MG63 (cell line): ENCODE measurements at regions not wholly inside any gene's neighbourhood (a gene's known extent, or its start where the extent isn't known, plus 50 kb on each side); places are given as distances from the start of the nearest gene placed in this dataset.

Source experiments
- DNase-seq: peaks from one replicate; pipeline ENCODE4 v3.0.0-alpha.2; 2020
- H3K27me3 ChIP-seq: fragments of 250-450 bp; sonication (Bioruptor Pico); 2 replicates; pipeline ENCODE4 v1.5.1; 2020; ENCODE audit warnings: mild to moderate bottlenecking, moderate library complexity
- H3K36me3 ChIP-seq: fragments of 250-450 bp; sonication (Bioruptor Pico); 2 replicates; pipeline ENCODE4 v1.5.1; 2020; ENCODE audit warnings: mild to moderate bottlenecking, moderate library complexity
- H3K4me3 ChIP-seq: fragments of 250-450 bp; sonication (Bioruptor Pico); 2 replicates; pipeline ENCODE4 v1.5.1; 2020; ENCODE audit warnings: mild to moderate bottlenecking, moderate library complexity
- H3K9me3 ChIP-seq: fragments of 250-450 bp; sonication (Bioruptor Pico); 2 replicates; pipeline ENCODE4 v1.5.1; 2020; ENCODE audit warnings: mild to moderate bottlenecking, moderate library complexity

DNA sequence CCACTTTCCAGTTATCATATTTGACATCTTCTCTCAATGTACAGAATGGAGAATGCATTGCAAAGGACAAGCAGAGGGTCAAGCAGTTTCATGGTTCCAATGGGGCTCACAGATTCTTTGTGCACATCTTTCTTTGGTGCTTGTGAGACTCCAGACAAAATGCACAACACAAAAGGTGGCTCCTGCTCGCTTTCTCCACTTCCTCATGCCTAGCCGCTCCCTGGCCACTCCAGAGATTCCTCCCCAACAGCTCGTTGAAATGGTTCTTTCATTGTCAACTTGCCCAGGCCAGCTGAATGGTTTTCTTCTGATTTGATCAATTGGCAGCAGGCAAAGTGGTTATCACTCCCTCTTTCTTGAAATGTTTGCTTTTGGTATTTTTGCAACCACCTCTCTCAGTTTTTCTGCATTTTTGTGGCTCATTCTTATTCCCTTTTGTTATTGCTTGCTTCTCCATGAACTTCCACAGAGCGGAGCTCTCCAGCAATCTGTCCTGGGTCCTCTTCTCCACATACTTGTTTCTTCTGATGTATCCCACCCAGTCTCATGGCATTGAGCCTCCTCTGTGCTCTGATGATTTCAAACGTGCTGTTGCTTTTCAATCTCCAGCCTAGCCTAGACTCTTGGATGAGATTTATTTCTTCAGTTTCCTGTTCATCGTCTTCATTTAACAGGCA, 507.8 kb upstream of the MKI67 start:
- Histone ChIP-seq H3K27me3 (no peaks in the 10 kb centered on the region), H3K9me3 (0 out of 2 replicates have a peak, but pooled peaks cover 1% of the 10 kb centered on the region), H3K4me3 (no peak overlapping the region), H3K36me3 (no peaks in the 10 kb centered on the region)
- no peak for DNase-seq

DNA sequence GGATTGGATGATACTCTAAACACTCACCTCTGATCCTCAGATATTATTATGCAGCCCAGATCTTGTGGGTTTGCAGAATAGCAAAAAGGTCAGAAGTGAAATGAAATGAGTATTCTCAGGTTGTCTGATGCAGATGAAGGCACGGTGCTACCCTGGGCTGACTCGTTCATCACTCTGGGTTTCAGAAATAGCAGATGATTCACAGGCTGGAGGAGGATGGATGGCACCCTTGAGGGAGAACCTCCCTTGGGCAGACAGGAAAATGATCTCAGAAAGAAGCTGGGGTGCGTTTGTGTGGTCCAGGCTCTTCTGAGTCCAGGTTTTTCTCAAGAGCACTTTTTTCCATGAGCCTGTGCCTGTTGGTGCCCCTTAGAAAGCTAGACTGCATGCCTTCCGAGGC, 515.8 kb upstream of the MKI67 start:
- peak; percentile 21 for DNase-seq
- H3K9me3 ChIP-seq = 0 out of 2 replicates have a peak, but pooled peaks cover 2% of the 10 kb centered on the region
- H3K36me3 ChIP-seq = no peaks in the 10 kb centered on the region
- H3K4me3 ChIP-seq = no peak overlapping the region
- H3K27me3 ChIP-seq = no peaks in the 10 kb centered on the region

DNA sequence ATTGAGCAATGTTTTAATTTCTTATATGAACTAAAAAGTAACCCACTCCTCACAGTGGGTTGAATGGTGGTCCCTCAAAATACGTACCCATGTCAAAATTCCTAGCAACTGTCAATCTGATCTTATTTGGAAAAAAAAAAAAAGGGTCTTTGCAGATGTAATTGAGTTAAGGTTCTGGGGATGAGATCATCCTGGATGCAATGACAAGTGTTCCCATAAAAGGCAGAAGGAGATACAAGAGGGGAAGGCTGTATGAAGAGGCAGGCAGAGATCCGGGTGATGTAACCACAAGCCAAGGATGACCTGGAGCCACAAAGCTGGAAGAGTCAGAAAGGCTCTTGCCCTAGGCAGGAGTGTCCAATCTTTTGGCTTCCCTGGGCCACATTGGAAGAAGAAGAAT, 516.3 kb upstream of the MKI67 start:
- H3K4me3 ChIP-seq = no peak overlapping the region
- no peaks in the 10 kb centered on the region for H3K36me3 ChIP-seq
- peak; percentile 41 for DNase-seq
- H3K27me3 ChIP-seq = no peaks in the 10 kb centered on the region
- H3K9me3 ChIP-seq = 0 out of 2 replicates have a peak, but pooled peaks cover 2% of the 10 kb centered on the region

DNA sequence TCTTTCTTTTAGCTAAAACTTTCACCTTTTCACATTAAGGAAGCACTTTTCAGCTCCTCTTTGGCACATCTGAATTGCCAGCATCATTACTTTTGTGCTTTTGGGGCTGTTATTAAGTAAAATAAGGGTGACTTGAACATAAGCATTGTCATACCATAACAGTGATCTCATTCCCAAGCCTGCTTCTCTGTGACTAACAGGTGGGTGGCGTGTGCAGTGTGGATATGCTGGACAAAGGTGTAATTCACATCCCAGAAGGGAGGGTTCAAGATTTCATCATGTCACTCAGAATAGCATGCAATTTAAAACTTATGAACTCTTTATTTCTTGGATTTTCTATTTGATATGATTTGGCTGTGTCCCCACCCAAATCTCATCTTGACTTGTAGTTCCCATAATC, 517.4 kb upstream of the MKI67 start:
- no peak overlapping the region for H3K4me3 ChIP-seq
- H3K9me3 ChIP-seq = 0 out of 2 replicates have a peak, but pooled peaks cover 2% of the 10 kb centered on the region
- H3K36me3 ChIP-seq = no peaks in the 10 kb centered on the region
- H3K27me3 ChIP-seq = no peaks in the 10 kb centered on the region
- DNase-seq = no peak

DNA sequence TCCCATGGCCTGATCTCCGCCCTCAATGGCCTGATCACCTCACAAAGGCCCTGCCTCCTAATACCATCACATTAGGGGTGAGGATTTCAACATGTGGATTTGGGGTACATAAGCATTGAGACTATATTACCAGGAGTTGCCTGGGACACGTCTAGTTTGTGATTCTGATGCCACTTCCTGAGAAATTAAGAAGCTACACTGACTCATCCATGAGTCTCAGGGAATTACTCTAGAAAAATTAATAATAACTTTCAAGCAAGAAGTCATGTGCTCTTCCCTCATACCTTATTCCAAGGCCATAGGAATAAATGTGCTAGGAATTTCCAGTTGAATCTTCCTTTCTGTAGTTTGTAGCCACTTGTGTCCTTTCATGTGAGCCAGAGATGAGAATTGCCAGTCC, 519.3 kb upstream of the MKI67 start:
- no peaks in the 10 kb centered on the region for H3K27me3 ChIP-seq
- H3K36me3 ChIP-seq = no peaks in the 10 kb centered on the region
- no peak for DNase-seq
- no peak overlapping the region for H3K4me3 ChIP-seq
- H3K9me3 ChIP-seq = no peaks in the 10 kb centered on the region

DNA sequence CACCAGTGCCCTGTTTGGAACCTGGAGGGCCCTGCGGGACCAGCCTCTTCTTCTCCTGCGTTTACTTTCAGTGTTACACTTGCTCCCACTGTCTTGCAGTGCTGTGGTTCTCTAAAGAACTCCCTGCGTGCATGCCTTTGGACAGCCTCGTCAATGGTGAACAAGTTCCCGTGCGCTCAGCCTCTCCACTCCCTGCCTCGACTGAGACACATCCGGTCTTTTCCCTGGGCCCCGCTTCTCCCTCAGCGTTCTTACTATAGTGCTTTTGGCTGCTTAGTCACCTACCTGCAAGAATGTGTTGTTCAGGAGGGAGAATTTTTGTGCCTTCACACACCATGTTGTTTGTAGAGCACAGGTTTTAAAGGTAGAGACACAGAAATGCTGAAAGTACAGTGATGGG, 520.7 kb upstream of the MKI67 start:
- no peaks in the 10 kb centered on the region for H3K36me3 ChIP-seq
- no peaks in the 10 kb centered on the region for H3K9me3 ChIP-seq
- no peak overlapping the region for H3K4me3 ChIP-seq
- no peak for DNase-seq
- H3K27me3 ChIP-seq = no peaks in the 10 kb centered on the region

DNA sequence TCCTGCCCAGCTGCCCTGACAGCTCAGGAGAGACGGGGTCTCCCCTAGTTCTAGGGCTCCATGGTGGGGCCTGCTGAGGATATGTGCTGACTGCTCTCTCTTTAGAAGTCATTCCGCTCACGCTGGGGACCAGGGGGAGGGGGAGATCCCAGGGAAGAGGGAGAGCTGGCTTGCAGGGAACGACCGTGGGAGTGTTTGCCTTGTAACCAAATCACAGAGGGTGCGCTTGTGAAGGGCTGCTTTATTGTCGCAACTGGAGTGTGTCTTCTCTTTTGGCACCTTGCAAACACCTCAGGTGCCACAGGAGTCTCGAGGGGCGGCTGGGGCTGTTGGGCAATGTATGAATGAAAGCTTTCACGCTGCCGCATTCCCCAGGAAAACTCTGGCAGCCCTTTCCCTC, 531.3 kb upstream of the MKI67 start:
- Histone ChIP-seq H3K27me3 (no peaks in the 10 kb centered on the region; the same call in 1 of the 2 replicates), H3K9me3 (no peaks in the 10 kb centered on the region), H3K4me3 (no peak overlapping the region), H3K36me3 (no peaks in the 10 kb centered on the region)
- no peak for DNase-seq

DNA sequence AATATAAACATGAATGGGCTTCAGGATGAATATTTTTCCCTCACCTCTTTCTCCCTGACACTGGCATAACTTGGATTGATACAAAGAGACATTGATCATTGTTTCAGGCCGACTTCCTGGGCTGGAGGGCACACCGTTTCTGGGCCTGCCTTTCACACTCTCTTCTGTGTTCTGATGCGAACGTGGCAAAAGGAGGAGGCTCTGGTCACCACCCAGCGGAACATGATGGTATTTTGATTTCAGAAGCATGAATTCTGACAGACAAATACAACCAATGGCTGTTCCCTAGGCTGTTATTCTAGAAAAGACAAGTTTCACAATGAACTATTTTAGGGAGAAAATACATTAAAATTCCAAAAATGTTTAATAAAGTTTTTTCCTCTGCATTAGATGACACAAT, 534.5 kb upstream of the MKI67 start:
- DNase-seq = no peak
- peaks cover 3% of the 10 kb centered on the region for H3K27me3 ChIP-seq
- H3K4me3 ChIP-seq = no peak overlapping the region
- H3K36me3 ChIP-seq = no peaks in the 10 kb centered on the region
- H3K9me3 ChIP-seq = peaks cover 4% of the 10 kb centered on the region; the same call in 1 of the 2 replicates

DNA sequence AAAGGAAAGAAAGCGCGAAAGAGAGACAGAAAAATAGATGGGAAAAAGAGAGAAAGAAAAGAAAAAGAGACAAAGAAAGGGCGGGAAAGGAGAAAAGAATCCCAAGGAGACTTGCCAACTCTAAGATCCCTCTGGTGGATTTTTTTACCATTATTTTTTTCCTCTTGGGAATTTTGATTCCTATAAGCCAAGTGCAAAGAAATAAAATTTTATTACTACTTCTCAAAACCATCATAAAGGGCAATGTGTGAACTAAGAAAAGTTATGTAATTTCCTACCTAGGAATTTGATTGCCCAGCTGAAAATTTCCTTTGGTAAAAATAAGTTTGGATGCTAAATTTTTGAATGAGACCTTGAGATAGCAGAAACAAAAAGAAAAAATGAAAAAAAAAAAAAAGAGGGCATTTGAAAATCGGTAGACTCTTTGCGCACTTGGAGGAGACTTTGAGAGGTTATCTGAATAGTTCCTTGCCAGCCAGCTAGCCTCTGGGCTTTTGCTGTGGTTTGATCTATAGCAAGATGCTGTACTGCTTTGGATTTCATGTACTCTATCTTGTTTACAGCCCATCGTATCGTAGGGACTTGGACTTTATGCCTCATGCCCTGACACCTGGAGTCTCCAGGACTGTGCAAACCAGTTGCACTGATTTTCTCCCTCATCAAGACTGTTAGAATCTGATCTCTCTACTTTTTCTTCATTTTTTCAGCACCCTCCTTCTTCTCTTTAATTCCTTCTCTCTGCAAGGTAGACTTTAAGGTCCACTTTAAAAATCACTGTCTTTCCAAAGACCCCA, 535.4 kb upstream of the MKI67 start:
- peaks cover 4% of the 10 kb centered on the region; the same call in 1 of the 2 replicates for H3K9me3 ChIP-seq
- no peak overlapping the region for H3K4me3 ChIP-seq
- no peaks in the 10 kb centered on the region for H3K36me3 ChIP-seq
- no peak for DNase-seq
- peaks cover 3% of the 10 kb centered on the region for H3K27me3 ChIP-seq

DNA sequence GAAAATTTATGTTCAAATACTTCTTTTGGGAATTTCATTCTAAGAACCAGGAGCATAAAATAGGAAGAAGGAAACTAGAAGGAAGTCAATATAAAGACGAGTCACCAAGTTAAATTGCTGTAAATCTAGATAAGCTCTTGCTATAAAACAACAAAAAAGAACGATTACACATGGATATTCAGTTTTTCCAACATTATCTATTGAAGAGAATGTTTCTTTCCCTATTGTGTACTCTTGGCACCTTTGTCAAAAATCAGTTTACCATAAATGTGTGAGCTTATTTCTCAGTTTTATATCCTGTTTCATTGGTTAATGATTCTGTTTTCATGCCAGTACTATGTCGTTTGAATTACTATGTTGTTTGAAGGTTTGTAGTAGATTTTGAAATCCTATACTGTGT, 536.3 kb upstream of the MKI67 start:
- Histone ChIP-seq H3K4me3 (no peak overlapping the region), H3K27me3 (peaks cover 3% of the 10 kb centered on the region), H3K36me3 (no peaks in the 10 kb centered on the region), H3K9me3 (peaks cover 4% of the 10 kb centered on the region; the same call in 1 of the 2 replicates)
- no peak for DNase-seq

DNA sequence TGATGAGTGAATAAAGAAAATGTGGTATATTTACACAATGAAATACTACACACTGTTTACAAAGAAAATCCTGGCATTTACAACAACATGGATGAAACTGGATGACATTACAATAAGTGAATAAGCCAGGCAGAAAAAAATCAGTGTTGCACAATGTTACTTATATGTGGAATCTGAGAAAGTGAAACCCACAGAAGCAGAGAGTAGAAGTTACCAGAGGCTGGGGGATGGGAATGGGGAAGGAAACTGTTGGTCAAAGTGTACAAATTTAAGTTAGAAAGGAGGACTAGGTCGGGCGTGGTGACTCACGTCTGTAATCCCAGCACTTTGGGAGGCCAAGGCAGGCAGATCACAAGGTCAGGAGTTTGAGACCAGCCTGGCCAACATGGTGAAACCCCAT, 538.5 kb upstream of the MKI67 start:
- Histone ChIP-seq H3K27me3 (peaks cover 3% of the 10 kb centered on the region), H3K36me3 (no peaks in the 10 kb centered on the region), H3K9me3 (peaks cover 4% of the 10 kb centered on the region; the same call in 1 of the 2 replicates), H3K4me3 (no peak overlapping the region)
- no peak for DNase-seq

DNA sequence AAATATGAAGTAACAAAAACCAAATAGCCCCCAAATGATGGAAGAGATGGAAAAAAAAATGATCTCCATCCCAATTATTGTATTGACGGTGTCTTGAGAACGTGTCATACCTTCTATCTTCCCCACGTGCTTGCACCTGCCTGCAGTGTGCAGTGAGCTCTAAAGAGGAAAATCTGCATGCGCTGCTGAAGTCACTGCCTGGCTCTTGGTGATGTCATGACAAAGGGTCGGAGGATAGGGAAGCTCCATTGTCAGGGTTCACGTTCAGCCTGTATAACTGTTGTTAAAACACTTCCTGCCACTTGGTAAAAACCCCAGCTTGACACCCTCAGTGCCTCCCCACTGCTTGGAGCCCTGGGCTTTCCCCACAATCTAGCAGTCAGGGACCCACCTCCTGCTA, 549.2 kb upstream of the MKI67 start:
- Histone ChIP-seq H3K27me3 (peaks cover 5% of the 10 kb centered on the region; the same call in 1 of the 2 replicates), H3K36me3 (no peaks in the 10 kb centered on the region), H3K9me3 (no peaks in the 10 kb centered on the region), H3K4me3 (no peak overlapping the region)
- no peak for DNase-seq

DNA sequence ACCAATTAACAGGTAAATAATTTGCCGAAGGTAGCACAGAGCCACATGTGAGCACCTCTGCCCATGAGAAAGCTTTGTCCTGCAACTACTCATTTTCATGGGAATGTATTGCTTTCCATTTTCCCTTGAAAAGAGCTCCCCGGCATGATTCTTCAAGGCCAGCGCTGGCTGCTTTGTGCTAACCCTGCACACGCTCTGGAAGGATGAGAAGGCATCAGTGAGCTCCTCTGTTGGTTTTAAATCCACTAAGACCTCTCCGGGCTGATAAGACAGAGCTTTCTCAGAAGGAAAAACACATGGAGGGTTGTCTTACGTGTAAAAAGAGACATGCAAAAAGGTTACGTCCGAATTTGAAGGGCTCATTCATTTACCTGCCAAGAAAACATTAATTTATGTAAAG, 553.9 kb upstream of the MKI67 start:
- Histone ChIP-seq H3K27me3 (peaks cover 5% of the 10 kb centered on the region; the same call in 1 of the 2 replicates), H3K4me3 (no peak overlapping the region), H3K9me3 (no peaks in the 10 kb centered on the region), H3K36me3 (no peaks in the 10 kb centered on the region)
- DNase-seq = no peak

DNA sequence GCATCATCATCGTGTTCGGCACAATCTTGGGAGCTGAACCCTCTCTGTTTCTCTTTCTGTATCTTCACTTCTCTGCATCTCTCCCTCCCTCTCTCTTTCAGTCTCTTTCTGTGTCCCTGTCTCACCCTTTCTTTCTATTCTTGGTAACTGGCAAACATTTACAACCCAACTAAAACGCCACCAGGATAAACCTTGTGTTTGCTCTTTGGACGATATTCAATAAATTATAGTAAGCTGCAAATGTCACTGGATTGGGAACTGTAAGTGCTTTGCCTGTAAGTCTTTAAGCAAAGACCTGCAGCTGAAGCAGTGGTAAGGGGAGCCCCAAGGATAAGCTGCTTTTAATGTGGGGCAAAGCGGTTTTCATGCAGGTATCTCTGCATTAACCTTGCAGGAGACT, 558.0 kb upstream of the MKI67 start:
- no peaks in the 10 kb centered on the region for H3K27me3 ChIP-seq
- no peaks in the 10 kb centered on the region for H3K9me3 ChIP-seq
- no peak overlapping the region for H3K4me3 ChIP-seq
- H3K36me3 ChIP-seq = no peaks in the 10 kb centered on the region
- DNase-seq = no peak

DNA sequence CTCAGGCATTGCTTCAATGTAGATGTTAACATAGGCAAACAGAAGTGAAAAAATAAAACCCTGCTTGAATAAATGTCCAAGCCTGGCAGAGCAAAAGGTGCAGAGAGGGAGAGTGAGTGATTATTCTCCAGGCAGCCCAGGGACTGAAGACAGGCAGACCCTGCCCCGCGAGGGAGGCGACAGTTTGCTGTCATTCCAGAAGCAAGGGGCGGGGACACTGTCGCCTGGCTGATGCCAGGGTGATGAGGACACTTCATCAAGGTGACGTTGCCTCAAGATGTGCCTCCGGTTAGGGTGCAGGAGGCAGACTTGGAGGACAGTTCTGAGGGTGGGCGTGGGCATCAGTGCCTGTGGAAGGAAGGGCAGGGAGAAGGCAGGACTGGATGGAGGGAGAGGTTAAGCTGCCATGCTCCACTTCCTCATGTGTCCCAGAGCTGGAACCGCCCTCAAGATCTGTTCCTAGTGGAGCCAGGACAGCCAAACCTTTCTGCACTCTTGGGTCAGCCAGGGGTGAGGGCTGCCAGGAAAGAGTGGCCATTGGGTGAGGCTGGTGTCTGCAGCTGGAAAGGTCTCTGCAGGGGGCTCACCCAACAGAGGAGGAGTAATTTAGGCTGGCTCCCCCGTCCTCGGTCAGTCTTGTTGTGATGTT, 560.5 kb upstream of the MKI67 start:
- no peak overlapping the region for H3K4me3 ChIP-seq
- no peaks in the 10 kb centered on the region for H3K27me3 ChIP-seq
- H3K9me3 ChIP-seq = no peaks in the 10 kb centered on the region
- no peaks in the 10 kb centered on the region for H3K36me3 ChIP-seq
- DNase-seq = no peak

DNA sequence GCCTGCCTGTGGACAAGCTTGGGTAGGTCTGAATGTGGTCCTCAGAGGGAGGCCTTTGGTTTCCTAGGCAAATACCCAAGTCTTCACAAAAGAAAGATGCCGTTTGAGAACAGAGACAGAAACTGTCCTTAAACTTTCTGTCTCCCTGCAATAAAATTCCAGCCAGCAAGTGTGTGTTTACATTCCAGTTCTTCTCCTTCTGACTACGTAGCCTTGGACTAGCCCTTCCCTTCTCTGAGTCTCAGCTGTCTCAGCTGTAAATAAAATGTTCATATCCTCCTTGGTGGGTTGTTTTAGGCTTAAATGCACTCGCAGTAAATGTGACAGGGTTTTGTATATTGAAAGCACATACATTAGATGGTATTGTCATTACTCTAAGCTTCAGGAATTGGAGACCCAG, 561.2 kb upstream of the MKI67 start:
- no peaks in the 10 kb centered on the region for H3K9me3 ChIP-seq
- DNase-seq = no peak
- no peak overlapping the region for H3K4me3 ChIP-seq

DNA sequence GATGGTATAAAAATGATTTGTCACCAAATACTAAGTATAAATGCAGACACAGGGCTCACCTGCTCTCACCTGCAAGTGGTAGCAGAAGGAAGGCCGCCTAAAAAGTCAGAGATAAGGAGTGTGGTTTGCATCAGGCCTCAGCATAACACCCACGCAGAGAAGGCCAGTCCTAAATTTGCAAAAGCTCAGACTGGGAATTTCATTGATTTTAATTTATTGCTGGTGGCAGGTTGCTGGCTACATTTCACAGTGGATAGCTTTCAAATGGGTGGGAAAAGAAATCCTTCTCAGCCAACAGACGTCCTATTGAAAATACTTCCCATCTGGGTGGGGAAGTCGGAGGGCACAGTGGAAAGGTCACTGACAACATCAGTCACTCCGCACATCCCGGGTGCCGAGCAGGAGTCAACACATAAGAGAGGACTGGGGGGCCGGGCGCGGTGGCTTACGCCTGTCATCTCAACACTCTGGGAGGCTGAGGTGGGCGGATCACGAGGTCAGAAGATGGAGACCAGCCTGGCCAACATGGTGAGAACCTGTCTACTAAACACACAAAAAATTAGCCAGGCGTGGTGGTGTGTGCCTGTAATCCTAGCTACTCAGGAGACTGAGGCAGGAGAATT, 561.8 kb upstream of the MKI67 start:
- no peak for DNase-seq
- no peaks in the 10 kb centered on the region for H3K27me3 ChIP-seq
- no peaks in the 10 kb centered on the region for H3K9me3 ChIP-seq
- no peaks in the 10 kb centered on the region for H3K36me3 ChIP-seq
- no peak overlapping the region for H3K4me3 ChIP-seq

More for the DNA sequence above, 561.2 kb upstream of the MKI67 start:
- H3K27me3 ChIP-seq = no peaks in the 10 kb centered on the region
- H3K36me3 ChIP-seq = no peaks in the 10 kb centered on the region
